HS-27A (cell line): ENCODE measurements at regions not wholly inside any gene's neighbourhood (a gene's known extent, or its start where the extent isn't known, plus 50 kb on each side); places are given as distances from the start of the nearest gene placed in this dataset.

Source experiments
- DNase-seq: peaks from one replicate; pipeline ENCODE4 v3.0.0-alpha.2; 2012; ENCODE audit warnings: low read depth, missing footprints

- DNase-seq = no peak
These were observed 194.6 kb downstream of the NRIP1 start for GRCh38 chr21:14869984-14870852.

GRCh38 chr21:14866859-14867765, 197.7 kb downstream of the NRIP1 start:
- DNase-seq = no peak

- peak; percentile 51 for DNase-seq
These were observed 200.4 kb downstream of the NRIP1 start for GRCh38 chr21:14864211-14865021.

DNA sequence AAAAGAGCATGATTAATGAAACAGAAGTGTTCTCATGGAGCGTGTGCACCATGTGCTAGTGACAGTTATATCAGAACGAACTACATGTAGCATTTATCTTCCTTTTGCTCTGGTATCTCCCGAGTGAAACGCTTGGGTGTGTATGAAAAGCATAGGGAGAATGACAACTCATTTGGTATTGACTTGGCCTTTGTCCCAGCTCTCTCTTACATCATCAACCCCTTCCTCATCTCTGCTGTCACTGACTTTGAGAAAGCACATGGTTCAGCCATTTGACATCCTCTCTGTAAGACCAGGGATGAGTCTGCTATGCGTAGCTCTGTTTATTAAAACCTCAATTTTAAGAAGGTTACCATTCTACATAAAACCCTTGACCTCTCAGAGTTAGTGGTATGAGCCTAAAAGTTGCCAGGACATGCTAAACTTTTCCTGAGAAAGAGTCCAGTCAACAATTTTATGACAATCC, 201.0 kb downstream of the NRIP1 start:
- DNase-seq = no peak

- DNase-seq = no peak
These were observed 201.7 kb downstream of the NRIP1 start for GRCh38 chr21:14862794-14863720.

DNA sequence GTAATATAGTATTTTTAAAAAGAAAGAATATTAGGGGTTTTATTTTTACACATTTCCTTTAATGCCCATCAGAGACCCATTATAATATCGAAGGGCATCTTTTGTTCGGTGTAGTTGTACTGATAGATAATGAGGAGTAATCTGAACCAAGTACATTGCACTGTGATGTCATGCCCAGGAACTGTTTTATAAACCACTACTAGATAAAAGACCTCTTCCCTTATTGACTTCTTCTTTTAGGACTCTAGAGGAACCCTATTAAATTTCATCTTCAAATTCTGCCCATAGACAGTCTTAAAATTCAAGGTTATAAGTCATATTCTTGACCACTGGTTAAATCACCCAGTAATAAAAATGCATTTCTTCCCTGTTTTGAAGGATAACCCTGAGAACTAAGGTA, 206.5 kb downstream of the NRIP1 start:
- no peak for DNase-seq

DNA sequence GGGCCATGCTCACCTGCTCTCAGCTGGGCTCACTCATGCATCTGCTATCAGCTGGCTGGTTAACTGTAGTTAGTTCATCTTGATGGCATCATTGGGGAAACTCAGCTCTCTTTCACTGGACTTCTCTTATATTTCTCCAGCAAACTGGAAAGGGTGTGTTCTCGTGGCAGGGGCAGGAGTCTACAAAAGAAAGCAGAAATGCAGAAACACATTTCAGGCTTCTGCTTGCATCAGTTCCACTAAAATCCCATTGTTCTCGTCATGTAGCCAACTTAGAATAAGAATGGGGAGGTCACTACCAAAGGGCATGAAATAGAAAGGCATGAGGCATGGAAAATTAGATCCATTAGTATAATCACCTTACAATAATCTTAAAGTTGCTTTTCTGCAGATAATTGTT, 207.3 kb downstream of the NRIP1 start:
- no peak for DNase-seq

DNA sequence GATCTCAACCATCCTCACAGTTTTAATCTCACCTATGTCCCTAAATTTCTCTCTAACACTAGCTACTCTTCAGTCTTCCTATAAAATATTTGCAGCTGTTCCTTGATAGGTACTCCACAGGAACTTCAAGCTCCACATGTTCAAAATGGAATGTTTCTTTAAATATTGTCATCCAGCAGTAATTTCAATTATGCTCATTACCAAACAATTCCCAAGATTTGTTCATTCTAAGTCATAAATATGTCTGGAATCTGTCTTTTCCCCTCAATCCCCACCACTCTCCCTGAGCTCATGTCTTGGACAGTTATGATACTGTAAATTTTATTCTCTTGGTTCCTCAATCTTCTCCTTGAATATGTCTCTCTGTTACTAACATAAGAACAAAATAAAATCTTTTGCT, 214.4 kb downstream of the NRIP1 start:
- DNase-seq = peak; percentile 46

GRCh38 chr21:14846621-14847020, 218.2 kb downstream of the NRIP1 start:
- DNase-seq = no peak

GRCh38 chr21:14844001-14844400, 220.8 kb downstream of the NRIP1 start:
- DNase-seq = no peak

DNA sequence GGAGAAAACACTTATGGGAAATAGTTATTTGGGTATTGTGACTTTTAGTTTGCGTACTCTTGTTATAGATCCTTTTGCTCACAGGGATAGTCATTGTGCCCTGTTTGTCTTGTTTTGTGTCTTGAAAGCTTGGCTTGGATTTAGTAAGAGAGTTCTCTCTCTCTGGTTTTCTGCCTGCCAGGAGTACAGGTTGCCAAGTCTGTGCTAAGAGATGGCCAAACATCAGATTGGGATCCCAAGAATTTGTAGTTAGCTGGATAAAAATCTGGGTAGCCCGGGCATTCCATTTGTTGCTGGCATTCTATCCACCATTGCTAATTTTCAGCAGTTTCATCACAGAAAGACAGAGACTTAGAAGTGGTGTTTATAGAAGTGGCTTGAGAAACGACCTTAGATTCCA, 222.2 kb downstream of the NRIP1 start:
- DNase-seq = no peak

- no peak for DNase-seq
These were observed 223.0 kb downstream of the NRIP1 start for GRCh38 chr21:14841511-14842472.

GRCh38 chr21:14838400-14838799, 226.4 kb downstream of the NRIP1 start:
- no peak for DNase-seq

DNA sequence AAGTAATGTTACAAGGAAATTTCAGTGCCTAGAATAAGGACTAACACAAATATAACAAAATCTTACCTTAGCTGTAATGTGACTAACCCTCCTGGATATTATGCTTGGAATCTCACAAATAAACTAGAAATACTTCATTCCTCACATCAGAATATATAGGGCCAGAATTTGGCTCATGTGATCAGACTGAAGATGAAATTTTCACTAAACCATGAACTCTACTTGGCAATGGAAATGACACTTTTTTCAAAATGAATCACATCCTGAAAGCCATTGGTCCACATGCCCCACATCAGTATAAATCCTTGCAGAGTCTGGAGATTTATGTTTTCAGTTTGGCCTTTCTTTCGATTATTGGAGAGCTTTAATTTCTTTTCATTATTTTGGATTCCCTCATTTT, 227.8 kb downstream of the NRIP1 start:
- no peak for DNase-seq

DNA sequence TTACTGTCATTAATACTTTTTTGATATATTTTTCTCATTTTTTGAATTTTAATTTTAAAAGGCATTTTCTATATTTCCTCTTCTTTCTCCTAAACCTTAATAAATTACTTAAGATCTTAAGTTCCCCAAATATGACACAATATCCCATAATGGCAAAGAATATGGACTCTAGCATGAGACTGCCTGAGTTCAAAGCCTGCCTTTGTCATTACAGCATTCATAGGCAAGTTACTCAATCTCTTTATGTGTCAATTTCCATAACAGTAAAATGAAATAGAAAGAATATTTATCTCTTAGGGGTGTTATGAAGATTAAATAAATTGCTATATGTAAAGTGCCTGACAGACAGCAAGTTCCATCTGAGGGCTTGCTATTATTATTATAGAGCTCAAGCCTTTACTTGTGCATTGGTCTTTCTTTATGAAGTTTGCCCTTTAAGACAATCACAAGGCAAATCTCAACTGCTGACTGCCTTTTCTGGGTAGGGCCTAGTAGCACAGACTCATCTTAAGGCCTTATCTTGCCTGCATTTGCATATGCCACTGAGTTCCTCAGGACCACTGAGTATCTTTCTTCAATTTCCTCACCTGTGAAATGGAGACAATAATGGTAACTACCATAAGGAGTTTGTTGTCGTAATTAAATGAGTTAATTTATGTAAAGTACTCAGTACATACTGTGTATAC, 231.0 kb downstream of the NRIP1 start:
- no peak for DNase-seq

DNA sequence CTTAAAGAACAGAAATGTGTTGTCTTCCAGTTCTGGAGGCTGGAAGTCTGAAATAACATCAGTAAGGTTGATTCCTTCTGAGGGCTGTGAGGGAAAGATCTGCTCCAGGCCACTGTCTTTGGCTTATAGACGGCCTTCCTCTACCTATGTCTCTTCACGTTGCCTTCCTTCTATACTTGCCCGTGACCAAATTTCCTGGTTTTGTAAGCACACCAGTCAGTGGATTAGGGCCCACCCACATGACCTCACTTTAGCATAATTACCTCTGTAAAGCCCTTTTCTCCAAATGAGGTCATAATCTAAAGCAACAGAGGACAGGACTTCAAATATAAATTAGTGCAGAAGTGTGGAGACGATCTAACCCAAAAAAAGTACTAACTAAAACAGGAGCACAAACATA, 231.6 kb downstream of the NRIP1 start:
- DNase-seq = no peak

DNA sequence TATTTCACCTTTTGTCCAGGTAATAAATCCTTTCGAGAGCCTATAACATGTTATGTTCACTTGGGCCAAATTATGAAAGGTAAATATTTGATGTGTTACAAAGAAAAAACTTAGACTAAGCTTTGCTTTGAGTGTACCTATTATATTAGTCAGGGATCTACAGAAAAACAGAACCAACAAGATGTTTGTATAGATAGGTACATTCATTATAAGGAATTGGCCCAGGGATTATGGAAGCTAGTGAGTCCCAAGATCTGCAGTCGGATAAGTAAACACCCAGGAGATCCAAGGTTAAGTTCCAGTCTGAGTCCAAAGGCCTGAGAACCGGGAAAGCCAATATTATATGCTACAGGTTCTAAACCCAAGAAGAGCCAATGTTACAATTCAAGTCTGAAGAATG, 234.5 kb downstream of the NRIP1 start:
- DNase-seq = no peak

GRCh38 chr21:14829685-14830084, 235.1 kb downstream of the NRIP1 start:
- DNase-seq = no peak

DNA sequence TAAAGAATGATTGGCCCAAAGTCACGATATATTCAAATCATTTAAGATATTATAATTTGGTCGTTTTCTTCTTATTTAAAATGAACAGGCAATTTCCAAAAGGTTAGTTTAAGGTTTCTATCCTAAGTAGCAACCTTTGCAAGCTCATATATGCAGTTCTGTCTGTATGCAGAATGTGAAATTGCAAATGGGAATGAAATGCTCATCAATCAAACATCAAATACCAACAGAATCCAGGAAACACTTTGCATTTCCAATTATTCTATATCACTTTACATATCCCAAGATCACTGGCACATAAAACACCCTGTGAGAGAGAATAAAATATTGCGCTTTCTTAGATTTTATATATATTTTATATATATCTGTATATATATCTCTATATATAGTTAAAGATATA, 237.3 kb downstream of the NRIP1 start:
- no peak for DNase-seq
